B cell (primary cell): ENCODE measurements at regions not wholly inside any gene's neighbourhood (a gene's known extent, or its start where the extent isn't known, plus 50 kb on each side); places are given as distances from the start of the nearest gene placed in this dataset.
"Not testable (repeated sequence)": the region's sequence is repeated elsewhere in the genome, so short reads cannot be mapped to it uniquely, and the experiment has no call there.

ENCODE experiments used
- ATAC-seq: fragments of 200-7000 bp; cut with Tn5 transposase; one replicate; pipeline ENCODE4 v1.10.0; 2021; ENCODE audit warnings: low read depth, mild to moderate bottlenecking, moderate number of reproducible peaks, moderate library complexity
- CTCF ChIA-PET: fragments of 350-600 bp; sonication (Branson Sonifier 250); formaldehyde crosslinking; loops from one replicate; lab custom pipeline; 2021; ENCODE audit warnings: antibody characterized with exemption, inconsistent platforms; lab: Charles Lee
- POLR2A ChIA-PET: fragments of 350-600 bp; sonication (Branson Sonifier 250); formaldehyde crosslinking; loops from one replicate; lab custom pipeline; 2021; ENCODE audit warnings: antibody characterized with exemption; lab: Charles Lee
- DNase-seq: peaks from one replicate; pipeline ENCODE4 v3.0.0; 2013
- H2AFZ ChIP-seq: 2 replicates; pipeline ENCODE4 v1.6.1; 2012; ENCODE audit warnings: mild to moderate bottlenecking, low read depth, low read length; ENCODE audit not compliant: insufficient read depth, poor library complexity, severe bottlenecking
- H3K27ac ChIP-seq, 2 donors: 1 replicate in 1 of 2; 2 replicates in 1 of 2; pipeline ENCODE4 v1.5.1; 2012 to 2013; ENCODE audit warnings: low read length in 2 of 2, mild to moderate bottlenecking in 2 of 2, moderate library complexity in 1 of 2
- H3K27me3 ChIP-seq, 4 experiments: fragments of 200-600 bp in 1 of 4; sonication (generic) in 1 of 4; replicated peaks in 1 of 4; 1 replicate in 2 of 4; 2 replicates in 2 of 4; pipeline versions ENCODE4 v1.6.1 to v1.7.0; 2013 to 2016; ENCODE audit warnings: low read length in 3 of 4, mild to moderate bottlenecking in 2 of 4, mixed read lengths in 1 of 4, moderate library complexity in 1 of 4; ENCODE audit not compliant: insufficient read depth in 4 of 4, control insufficient read depth in 3 of 4; ENCODE audit errors: control extremely low read depth in 1 of 4
- H3K36me3 ChIP-seq, 2 experiments: replicated peaks in 1 of 2; 1 replicate in 1 of 2; 2 replicates in 1 of 2; pipeline versions ENCODE4 v1.6.1 to v1.7.1; 2013; ENCODE audit warnings: low read length in 1 of 2; ENCODE audit not compliant: insufficient read depth in 2 of 2, control insufficient read depth in 1 of 2; ENCODE audit errors: control extremely low read depth in 1 of 2, extremely low read depth in 1 of 2
- H3K4me1 ChIP-seq, 2 donors: fragments of 200-600 bp in 1 of 2; sonication (generic) in 1 of 2; 1 replicate in 1 of 2; 2 replicates in 1 of 2; pipeline versions ENCODE4 v1.5.1 to v1.6.1; 2013 to 2017; ENCODE audit warnings: low read length in 2 of 2; ENCODE audit not compliant: control insufficient read depth in 2 of 2, insufficient read depth in 2 of 2
- H3K4me2 ChIP-seq: replicated peaks from 2 replicates; pipeline ENCODE3; 2012; ENCODE audit warnings: mild to moderate bottlenecking, low read depth, low read length; ENCODE audit not compliant: poor library complexity, severe bottlenecking
- H3K4me3 ChIP-seq, 5 experiments: fragments of 200-600 bp in 1 of 5; sonication (generic) in 1 of 5; 1 replicate in 3 of 5; 2 replicates in 2 of 5; pipeline versions ENCODE4 v1.5.1 to v1.7.0; 2011 to 2016; ENCODE audit warnings: low read length in 4 of 5, mild to moderate bottlenecking in 4 of 5, low read depth in 2 of 5, control low read depth in 1 of 5, moderate library complexity in 1 of 5; ENCODE audit not compliant: insufficient read depth in 1 of 5; ENCODE audit errors: control extremely low read depth in 1 of 5, extremely low read depth in 1 of 5
- H3K79me2 ChIP-seq: fragments of 200-600 bp; sonication (generic); one replicate; pipeline ENCODE4 v1.6.0; 2016; ENCODE audit warnings: low read length; ENCODE audit not compliant: control insufficient read depth, insufficient read depth
- H3K9ac ChIP-seq: fragments of 200-600 bp; sonication (generic); 2 replicates; pipeline ENCODE4 v1.6.1; 2017; ENCODE audit warnings: mild to moderate bottlenecking, low read length, moderate library complexity
- H3K9me3 ChIP-seq, 3 donors: one replicate each; pipeline versions ENCODE4 v1.6.1 to v1.7.1; 2013; ENCODE audit warnings: low read length in 2 of 3; ENCODE audit not compliant: control insufficient read depth in 2 of 3, insufficient read depth in 1 of 3; ENCODE audit errors: control extremely low read depth in 1 of 3
- H4K20me1 ChIP-seq: 2 replicates; pipeline ENCODE4 v1.6.0; 2012; ENCODE audit warnings: mild to moderate bottlenecking, low read length; ENCODE audit not compliant: insufficient read depth, control insufficient read depth, poor library complexity, severe bottlenecking
- H3K27ac Mint-ChIP-seq: one replicate; pipeline ENCODE4 v1.8.0; 2021; ENCODE audit warnings: mixed read lengths
- H3K27me3 Mint-ChIP-seq: one replicate; pipeline ENCODE4 v1.8.0; 2021; ENCODE audit warnings: mixed read lengths
- H3K4me1 Mint-ChIP-seq: one replicate; pipeline ENCODE4 v1.8.0; 2021; ENCODE audit warnings: mixed read lengths
- H3K4me3 Mint-ChIP-seq: one replicate; pipeline ENCODE4 v1.8.0; 2021; ENCODE audit warnings: mixed read lengths
- H3K9me3 Mint-ChIP-seq: one replicate; pipeline ENCODE4 v1.8.0; 2022; ENCODE audit warnings: mixed read lengths; ENCODE audit not compliant: insufficient read depth
- WGBS: methylation state at CpG from one replicate; pipeline ENCODE4 v1.1.5; 2013; ENCODE audit warnings: missing lambda C conversion rate; ENCODE audit not compliant: insufficient coverage; 5-methylcytosine and 5-hydroxymethylcytosine counted together
- intact Hi-C: fragments of 100-400 bp; cut with micrococcal nuclease; formaldehyde crosslinking; loops from one replicate; pipeline ENCODE4 v1.10.0; 2022

- WGBS: no CpG with 5 or more reads among the region's 3 CpGs
- H3K9ac ChIP-seq: not testable (repeated sequence)
These were observed 152.4 kb downstream of the SPIN4 start for GRCh38 chrX:63198693-63199092.

GRCh38 chrX:63192366-63193041, 158.6 kb downstream of the SPIN4 start:
- H3K36me3 ChIP-seq, H3K79me2 ChIP-seq, H4K20me1 ChIP-seq, H3K9me3 ChIP-seq, H3K27me3 Mint-ChIP-seq, H3K9ac ChIP-seq, ATAC-seq, H3K9me3 Mint-ChIP-seq, intact Hi-C loops, H2AFZ ChIP-seq, H3K4me1 Mint-ChIP-seq, H3K4me2 ChIP-seq, H3K4me3 Mint-ChIP-seq, H3K4me3 ChIP-seq, H3K27me3 ChIP-seq, DNase-seq, POLR2A ChIA-PET, H3K27ac ChIP-seq, CTCF ChIA-PET, H3K27ac Mint-ChIP-seq, H3K4me1 ChIP-seq: not testable (repeated sequence)
- 92% methylated on average over 17 of the region's 29 CpGs for WGBS

More at GRCh38 chrX:63198693-63199092, 152.4 kb downstream of the SPIN4 start:
- H3K27ac ChIP-seq, intact Hi-C loops, H3K27me3 Mint-ChIP-seq, DNase-seq, H3K9me3 ChIP-seq, CTCF ChIA-PET, H3K4me1 ChIP-seq, H3K27me3 ChIP-seq, H3K9me3 Mint-ChIP-seq, H3K36me3 ChIP-seq, H3K4me3 ChIP-seq, H2AFZ ChIP-seq, POLR2A ChIA-PET, H3K4me3 Mint-ChIP-seq, H3K27ac Mint-ChIP-seq, H3K79me2 ChIP-seq, ATAC-seq, H3K4me1 Mint-ChIP-seq, H4K20me1 ChIP-seq, H3K4me2 ChIP-seq: not testable (repeated sequence)
